H1 (cell line): ENCODE measurements at regions not wholly inside any gene's neighbourhood (a gene's known extent, or its start where the extent isn't known, plus 50 kb on each side); places are given as distances from the start of the nearest gene placed in this dataset.

Experiments
- ATF3 ChIP-seq: IDR thresholded peaks from 2 replicates; pipeline ENCODE4 v1.6.1; 2011; ENCODE audit warnings: low read depth, mild to moderate bottlenecking, low read length; ENCODE audit not compliant: insufficient read depth
- YY1 ChIP-seq: IDR thresholded peaks from 2 replicates; pipeline ENCODE4 v1.6.1; 2011; ENCODE audit warnings: low read depth, mild to moderate bottlenecking, low read length

DNA sequence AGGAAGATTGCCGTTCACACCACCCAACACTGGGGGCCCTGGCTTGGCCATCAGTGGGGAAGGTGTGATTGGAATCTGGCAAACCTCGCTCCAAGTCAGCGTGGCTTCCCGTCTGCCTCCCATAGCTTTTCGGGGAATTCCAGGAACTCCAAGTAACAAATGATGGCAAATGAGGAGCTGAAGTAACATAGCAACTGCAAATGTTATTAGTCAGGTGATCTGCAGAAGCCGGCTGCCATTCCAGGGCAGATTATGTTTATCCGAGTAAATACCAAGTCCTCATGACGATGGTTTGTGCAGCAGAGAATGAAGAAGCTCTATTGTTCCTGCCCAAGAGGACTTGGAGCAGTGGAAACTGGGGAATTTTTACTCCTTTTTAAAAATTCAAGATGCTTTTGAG, 270.5 kb upstream of the PODXL start:
- TF ChIP-seq YY1: no peak
- TF ChIP-seq ATF3: no peak
